ENCODE measurements at regions not wholly inside any gene's neighbourhood (a gene's known extent, or its start where the extent isn't known, plus 50 kb on each side); places are given as distances from the start of the nearest gene placed in this dataset.

GRCh38 chr13:75945841-75946482, 309.8 kb downstream of the LMO7 start:
- Histone ChIP-seq H3K36me3 (ENCODE audit: insufficient read depth, low read length) (no peaks in the 10 kb centered on the region), H3K4me1 (ENCODE audit: insufficient read depth, low read length) (no peaks in the 10 kb centered on the region), H3K9me3 (ENCODE audit: low read length) (no peaks in the 10 kb centered on the region), H3K27me3 (ENCODE audit: control insufficient read depth in 1 of 2, insufficient read depth in 2 of 2, low read length in 2 of 2) (no peaks in the 10 kb centered on the region), H3K27ac (ENCODE audit: low read depth, low read length) (no peak overlapping the region), H3K4me3 (ENCODE audit: low read depth in 1 of 2, low read length in 2 of 2) (no peak overlapping the region), H3K9ac (ENCODE audit: low read length) (no peak overlapping the region)

- Histone ChIP-seq H3K9me3 (ENCODE audit: low read length) (no peaks in the 10 kb centered on the region), H3K27me3 (ENCODE audit: control insufficient read depth in 1 of 2, insufficient read depth in 2 of 2, low read length in 2 of 2) (no peaks in the 10 kb centered on the region), H3K4me3 (ENCODE audit: low read depth in 1 of 2, low read length in 2 of 2) (no peak overlapping the region), H3K27ac (ENCODE audit: low read depth, low read length) (no peak overlapping the region), H3K36me3 (ENCODE audit: insufficient read depth, low read length) (no peaks in the 10 kb centered on the region), H3K9ac (ENCODE audit: low read length) (no peak overlapping the region), H3K4me1 (ENCODE audit: insufficient read depth, low read length) (no peaks in the 10 kb centered on the region)
Observed at GRCh38 chr13:75938811-75939560, 302.9 kb downstream of the LMO7 start.

- Histone ChIP-seq H3K9ac (ENCODE audit: low read length) (no peak overlapping the region), H3K9me3 (ENCODE audit: low read length) (no peaks in the 10 kb centered on the region), H3K27me3 (ENCODE audit: control insufficient read depth in 1 of 2, insufficient read depth in 2 of 2, low read length in 2 of 2) (no peaks in the 10 kb centered on the region), H3K27ac (ENCODE audit: low read depth, low read length) (no peak overlapping the region), H3K4me1 (ENCODE audit: insufficient read depth, low read length) (no peaks in the 10 kb centered on the region), H3K4me3 (ENCODE audit: low read depth in 1 of 2, low read length in 2 of 2) (no peak overlapping the region), H3K36me3 (ENCODE audit: insufficient read depth, low read length) (no peaks in the 10 kb centered on the region)
Observed at GRCh38 chr13:75936791-75937190, 300.7 kb downstream of the LMO7 start.

GRCh38 chr13:75935805-75936204, 299.7 kb downstream of the LMO7 start:
- Histone ChIP-seq H3K27ac (ENCODE audit: low read depth, low read length) (no peak overlapping the region), H3K27me3 (ENCODE audit: control insufficient read depth in 1 of 2, insufficient read depth in 2 of 2, low read length in 2 of 2) (no peaks in the 10 kb centered on the region), H3K4me3 (ENCODE audit: low read depth in 1 of 2, low read length in 2 of 2) (no peak overlapping the region), H3K9me3 (ENCODE audit: low read length) (no peaks in the 10 kb centered on the region), H3K9ac (ENCODE audit: low read length) (no peak overlapping the region), H3K4me1 (ENCODE audit: insufficient read depth, low read length) (no peaks in the 10 kb centered on the region), H3K36me3 (ENCODE audit: insufficient read depth, low read length) (no peaks in the 10 kb centered on the region)

GRCh38 chr13:75934889-75935288, 298.8 kb downstream of the LMO7 start:
- H3K4me3 ChIP-seq (ENCODE audit: low read depth in 1 of 2, low read length in 2 of 2) = no peak overlapping the region
- H3K27me3 ChIP-seq (ENCODE audit: control insufficient read depth in 1 of 2, insufficient read depth in 2 of 2, low read length in 2 of 2) = no peaks in the 10 kb centered on the region
- no peaks in the 10 kb centered on the region for H3K36me3 ChIP-seq (ENCODE audit: insufficient read depth, low read length)
- no peaks in the 10 kb centered on the region for H3K4me1 ChIP-seq (ENCODE audit: insufficient read depth, low read length)
- H3K27ac ChIP-seq (ENCODE audit: low read depth, low read length) = no peak overlapping the region
- H3K9me3 ChIP-seq (ENCODE audit: low read length) = no peaks in the 10 kb centered on the region
- no peak overlapping the region for H3K9ac ChIP-seq (ENCODE audit: low read length)

GRCh38 chr13:75932636-75933035, 296.5 kb downstream of the LMO7 start:
- Histone ChIP-seq H3K27me3 (ENCODE audit: control insufficient read depth in 1 of 2, insufficient read depth in 2 of 2, low read length in 2 of 2) (no peaks in the 10 kb centered on the region), H3K27ac (ENCODE audit: low read depth, low read length) (no peak overlapping the region), H3K9ac (ENCODE audit: low read length) (no peak overlapping the region), H3K36me3 (ENCODE audit: insufficient read depth, low read length) (no peaks in the 10 kb centered on the region), H3K4me1 (ENCODE audit: insufficient read depth, low read length) (no peaks in the 10 kb centered on the region), H3K9me3 (ENCODE audit: low read length) (no peaks in the 10 kb centered on the region), H3K4me3 (ENCODE audit: low read depth in 1 of 2, low read length in 2 of 2) (no peak overlapping the region)

- Histone ChIP-seq H3K36me3 (ENCODE audit: insufficient read depth, low read length) (no peaks in the 10 kb centered on the region), H3K9me3 (ENCODE audit: low read length) (no peaks in the 10 kb centered on the region), H3K27ac (ENCODE audit: low read depth, low read length) (no peak overlapping the region), H3K27me3 (ENCODE audit: control insufficient read depth in 1 of 2, insufficient read depth in 2 of 2, low read length in 2 of 2) (no peaks in the 10 kb centered on the region), H3K4me3 (ENCODE audit: low read depth in 1 of 2, low read length in 2 of 2) (no peak overlapping the region), H3K9ac (ENCODE audit: low read length) (no peak overlapping the region), H3K4me1 (ENCODE audit: insufficient read depth, low read length) (no peaks in the 10 kb centered on the region)
Observed at GRCh38 chr13:75931116-75931515, 295.0 kb downstream of the LMO7 start.

GRCh38 chr13:75929076-75929475, 292.9 kb downstream of the LMO7 start:
- H3K4me3 ChIP-seq (ENCODE audit: low read depth in 1 of 2, low read length in 2 of 2) = no peak overlapping the region
- H3K4me1 ChIP-seq (ENCODE audit: insufficient read depth, low read length) = no peaks in the 10 kb centered on the region
- no peaks in the 10 kb centered on the region for H3K27me3 ChIP-seq (ENCODE audit: control insufficient read depth in 1 of 2, insufficient read depth in 2 of 2, low read length in 2 of 2)
- H3K27ac ChIP-seq (ENCODE audit: low read depth, low read length) = no peak overlapping the region
- H3K36me3 ChIP-seq (ENCODE audit: insufficient read depth, low read length) = no peaks in the 10 kb centered on the region
- no peaks in the 10 kb centered on the region for H3K9me3 ChIP-seq (ENCODE audit: low read length)
- H3K9ac ChIP-seq (ENCODE audit: low read length) = no peak overlapping the region

GRCh38 chr13:75927183-75927669, 291.1 kb downstream of the LMO7 start:
- no peak overlapping the region for H3K9ac ChIP-seq (ENCODE audit: low read length)
- H3K4me3 ChIP-seq (ENCODE audit: low read depth in 1 of 2, low read length in 2 of 2) = no peak overlapping the region
- no peaks in the 10 kb centered on the region for H3K9me3 ChIP-seq (ENCODE audit: low read length)
- H3K4me1 ChIP-seq (ENCODE audit: insufficient read depth, low read length) = no peaks in the 10 kb centered on the region
- H3K27ac ChIP-seq (ENCODE audit: low read depth, low read length) = no peak overlapping the region
- H3K36me3 ChIP-seq (ENCODE audit: insufficient read depth, low read length) = no peaks in the 10 kb centered on the region
- no peaks in the 10 kb centered on the region for H3K27me3 ChIP-seq (ENCODE audit: control insufficient read depth in 1 of 2, insufficient read depth in 2 of 2, low read length in 2 of 2)

GRCh38 chr13:75920536-75920935, 284.4 kb downstream of the LMO7 start:
- H3K27ac ChIP-seq (ENCODE audit: low read depth, low read length) = no peak overlapping the region
- no peaks in the 10 kb centered on the region for H3K36me3 ChIP-seq (ENCODE audit: insufficient read depth, low read length)
- H3K9me3 ChIP-seq (ENCODE audit: low read length) = no peaks in the 10 kb centered on the region
- no peak overlapping the region for H3K4me3 ChIP-seq (ENCODE audit: low read depth in 1 of 2, low read length in 2 of 2)
- no peaks in the 10 kb centered on the region for H3K4me1 ChIP-seq (ENCODE audit: insufficient read depth, low read length)
- no peak overlapping the region for H3K9ac ChIP-seq (ENCODE audit: low read length)
- no peaks in the 10 kb centered on the region for H3K27me3 ChIP-seq (ENCODE audit: control insufficient read depth in 1 of 2, insufficient read depth in 2 of 2, low read length in 2 of 2)

- no peaks in the 10 kb centered on the region for H3K27me3 ChIP-seq (ENCODE audit: control insufficient read depth in 1 of 2, insufficient read depth in 2 of 2, low read length in 2 of 2)
- no peak overlapping the region for H3K27ac ChIP-seq (ENCODE audit: low read depth, low read length)
- no peak overlapping the region for H3K9ac ChIP-seq (ENCODE audit: low read length)
- H3K4me3 ChIP-seq (ENCODE audit: low read depth in 1 of 2, low read length in 2 of 2) = no peak overlapping the region
- H3K4me1 ChIP-seq (ENCODE audit: insufficient read depth, low read length) = no peaks in the 10 kb centered on the region
- no peaks in the 10 kb centered on the region for H3K9me3 ChIP-seq (ENCODE audit: low read length)
- H3K36me3 ChIP-seq (ENCODE audit: insufficient read depth, low read length) = no peaks in the 10 kb centered on the region
Observed at GRCh38 chr13:75919660-75920199, 283.6 kb downstream of the LMO7 start.
